Vagina (tissue), 2 donors: ENCODE measurements at regions not wholly inside any gene's neighbourhood (a gene's known extent, or its start where the extent isn't known, plus 50 kb on each side); places are given as distances from the start of the nearest gene placed in this dataset.

Experiments used
- DNase-seq, 2 donors: peaks; one replicate each; pipeline ENCODE4 v3.0.0-alpha.2; 2017; ENCODE audit errors: extremely low spot score in 2 of 2
- H3K27ac ChIP-seq: fragments of 200-600 bp; sonication (generic); one replicate; pipeline ENCODE4 v1.5.1; 2019
- H3K27me3 ChIP-seq: fragments of 200-600 bp; sonication (generic); one replicate; pipeline ENCODE4 v1.5.1; 2019
- H3K36me3 ChIP-seq, 2 donors: fragments of 200-600 bp; sonication (generic); one replicate each; pipeline ENCODE4 v1.5.1; 2017 to 2019
- H3K4me1 ChIP-seq: fragments of 200-600 bp; sonication (generic); one replicate; pipeline ENCODE4 v1.5.1; 2019
- H3K4me3 ChIP-seq, 2 donors: fragments of 200-600 bp; sonication (generic); 1 replicate in 1 of 2; 2 replicates in 1 of 2; pipeline ENCODE4 v1.5.1; 2016 to 2019
- H3K9me3 ChIP-seq: fragments of 200-600 bp; sonication (generic); one replicate; pipeline ENCODE4 v1.5.1; 2019
- POLR2A ChIP-seq, 2 donors: fragments of 450-650 bp; IDR thresholded peaks; one replicate each; pipeline ENCODE4 v1.6.1; 2017; ENCODE audit warnings: antibody characterized with exemption in 2 of 2, mild to moderate bottlenecking in 2 of 2, moderate library complexity in 2 of 2
- POLR2AphosphoS5 ChIP-seq, 2 donors: sonication (generic); formaldehyde crosslinking; IDR thresholded peaks; one replicate each; pipeline ENCODE4 v1.9.0; 2017; ENCODE audit warnings: antibody characterized with exemption in 2 of 2, mild to moderate bottlenecking in 2 of 2, low read depth in 1 of 2; ENCODE audit not compliant: insufficient read depth in 1 of 2
- intact Hi-C: fragments of 100-400 bp; cut with DNase I; formaldehyde crosslinking; loops from one replicate; pipeline ENCODE4 v1.15.1; 2023
- TF ChIP-seq, protein P1 (sequence below), 3 experiments: fragments of 450-650 bp in 2 of 3; fragments of 200-600 bp in 1 of 3; sonication (generic) in 1 of 3; IDR thresholded peaks; one replicate each; pipeline ENCODE4 v1.5.1; 2017 to 2019; ENCODE audit warnings: antibody characterized with exemption in 3 of 3, mild to moderate bottlenecking in 2 of 3, moderate library complexity in 2 of 3

GRCh38 chr6:48881551-48881950 is 581.5 kb downstream of the MMUT start:
- Histone ChIP-seq H3K9me3 (no peaks in the 10 kb centered on the region), H3K4me3 (no peak overlapping the region), H3K27me3 (no peaks in the 10 kb centered on the region), H3K27ac (no peak overlapping the region), H3K36me3 (no peaks in the 10 kb centered on the region), H3K4me1 (no peaks in the 10 kb centered on the region)
- no peak for DNase-seq
- TF ChIP-seq POLR2A (IDR thresholded peaks at IDR 0.05) (no peak), POLR2AphosphoS5 (IDR thresholded peaks at IDR 0.05; ENCODE audit: insufficient read depth in 1 of 2, low read depth in 1 of 2) (no peak)
- TF ChIP-seq, protein P1, sequence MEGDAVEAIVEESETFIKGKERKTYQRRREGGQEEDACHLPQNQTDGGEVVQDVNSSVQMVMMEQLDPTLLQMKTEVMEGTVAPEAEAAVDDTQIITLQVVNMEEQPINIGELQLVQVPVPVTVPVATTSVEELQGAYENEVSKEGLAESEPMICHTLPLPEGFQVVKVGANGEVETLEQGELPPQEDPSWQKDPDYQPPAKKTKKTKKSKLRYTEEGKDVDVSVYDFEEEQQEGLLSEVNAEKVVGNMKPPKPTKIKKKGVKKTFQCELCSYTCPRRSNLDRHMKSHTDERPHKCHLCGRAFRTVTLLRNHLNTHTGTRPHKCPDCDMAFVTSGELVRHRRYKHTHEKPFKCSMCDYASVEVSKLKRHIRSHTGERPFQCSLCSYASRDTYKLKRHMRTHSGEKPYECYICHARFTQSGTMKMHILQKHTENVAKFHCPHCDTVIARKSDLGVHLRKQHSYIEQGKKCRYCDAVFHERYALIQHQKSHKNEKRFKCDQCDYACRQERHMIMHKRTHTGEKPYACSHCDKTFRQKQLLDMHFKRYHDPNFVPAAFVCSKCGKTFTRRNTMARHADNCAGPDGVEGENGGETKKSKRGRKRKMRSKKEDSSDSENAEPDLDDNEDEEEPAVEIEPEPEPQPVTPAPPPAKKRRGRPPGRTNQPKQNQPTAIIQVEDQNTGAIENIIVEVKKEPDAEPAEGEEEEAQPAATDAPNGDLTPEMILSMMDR (IDR thresholded peaks at IDR 0.05), result no peak
- intact Hi-C loops, result no loop called here

GRCh38 chr6:48869595-48869994 is 593.5 kb downstream of the MMUT start:
- Histone ChIP-seq H3K9me3 (no peaks in the 10 kb centered on the region), H3K27ac (no peak overlapping the region), H3K4me1 (no peaks in the 10 kb centered on the region), H3K4me3 (no peak overlapping the region), H3K27me3 (no peaks in the 10 kb centered on the region), H3K36me3 (no peaks in the 10 kb centered on the region)
- no peak for DNase-seq
- intact Hi-C loops, result no loop called here
- TF ChIP-seq POLR2A (IDR thresholded peaks at IDR 0.05), result no peak
- TF ChIP-seq, protein P1 (IDR thresholded peaks at IDR 0.05), result no peak
- no peak for TF ChIP-seq POLR2AphosphoS5 (IDR thresholded peaks at IDR 0.05; ENCODE audit: insufficient read depth in 1 of 2, low read depth in 1 of 2)

DNA sequence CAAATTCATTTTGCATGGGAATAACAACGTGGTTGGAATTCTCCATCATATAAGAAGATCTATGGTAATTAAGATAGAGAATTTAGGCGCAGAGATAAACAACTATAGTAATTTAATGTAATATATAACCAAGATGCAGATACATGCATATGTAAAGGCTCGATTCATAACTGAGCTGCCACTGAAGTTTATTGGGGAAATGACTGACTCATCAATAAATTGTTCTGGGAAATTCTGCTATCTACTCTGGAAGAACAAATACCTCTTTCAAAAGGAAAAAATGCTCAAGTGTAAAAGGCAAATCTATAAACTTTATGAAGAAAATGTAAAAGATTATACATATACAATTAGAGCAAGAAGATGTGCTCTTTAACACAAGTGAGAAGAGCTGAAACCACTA is 596.4 kb downstream of the MMUT start:
- H3K9me3 ChIP-seq, result no peaks in the 10 kb centered on the region
- intact Hi-C loops, result no loop called here

GRCh38 chr6:48860175-48860574 is 602.9 kb downstream of the MMUT start:
- Histone ChIP-seq H3K4me3 (no peak overlapping the region), H3K27ac (no peak overlapping the region), H3K36me3 (no peaks in the 10 kb centered on the region), H3K4me1 (no peaks in the 10 kb centered on the region), H3K27me3 (no peaks in the 10 kb centered on the region), H3K9me3 (no peaks in the 10 kb centered on the region)
- intact Hi-C loops, result no loop called here
- DNase-seq, result no peak
- no peak for TF ChIP-seq POLR2AphosphoS5 (IDR thresholded peaks at IDR 0.05; ENCODE audit: insufficient read depth in 1 of 2, low read depth in 1 of 2)
- TF ChIP-seq, protein P1 (IDR thresholded peaks at IDR 0.05), result no peak
- TF ChIP-seq POLR2A (IDR thresholded peaks at IDR 0.05), result no peak

More for the DNA sequence above, 596.4 kb downstream of the MMUT start:
- no peaks in the 10 kb centered on the region for H3K27me3 ChIP-seq
- no peak overlapping the region for H3K27ac ChIP-seq
- DNase-seq, result no peak
- TF ChIP-seq, protein P1 (IDR thresholded peaks at IDR 0.05), result no peak
- TF ChIP-seq POLR2A (IDR thresholded peaks at IDR 0.05) (no peak), POLR2AphosphoS5 (IDR thresholded peaks at IDR 0.05; ENCODE audit: insufficient read depth in 1 of 2, low read depth in 1 of 2) (no peak)
- H3K4me3 ChIP-seq, result no peak overlapping the region
- no peaks in the 10 kb centered on the region for H3K4me1 ChIP-seq
- no peaks in the 10 kb centered on the region for H3K36me3 ChIP-seq

GRCh38 chr6:48859562-48860123 is 603.4 kb downstream of the MMUT start:
- no peak for DNase-seq
- intact Hi-C loops, result no loop called here
- H3K4me3 ChIP-seq, result no peak overlapping the region
- H3K36me3 ChIP-seq, result no peaks in the 10 kb centered on the region
- no peaks in the 10 kb centered on the region for H3K4me1 ChIP-seq
- TF ChIP-seq POLR2A (IDR thresholded peaks at IDR 0.05), result no peak
- no peak for TF ChIP-seq POLR2AphosphoS5 (IDR thresholded peaks at IDR 0.05; ENCODE audit: insufficient read depth in 1 of 2, low read depth in 1 of 2)
- TF ChIP-seq, protein P1 (IDR thresholded peaks at IDR 0.05), result no peak
- H3K27me3 ChIP-seq, result no peaks in the 10 kb centered on the region
- no peaks in the 10 kb centered on the region for H3K9me3 ChIP-seq
- no peak overlapping the region for H3K27ac ChIP-seq
